ENCODE measurements at regions not wholly inside any gene's neighbourhood (a gene's known extent, or its start where the extent isn't known, plus 50 kb on each side); places are given as distances from the start of the nearest gene placed in this dataset.

GRCh38 chr5:149441986-149442385 is 62.9 kb upstream of the IL17B start:
- Histone ChIP-seq H3K27me3 (replicated peaks in 1 of 7) (no peaks in the 10 kb centered on the region), H3K27ac (peak overlapping the region in 1 of 8 donors; percentile 71), H3K4me1 (peaks cover 0 to 24% (median 15%) of the 10 kb centered on the region in 6 donors), H3K9me3 (peaks cover 0 to 5% (median 0%) of the 10 kb centered on the region in 8 donors), H3K36me3 (no peaks in the 10 kb centered on the region), H3K4me3 (no peak overlapping the region)
- whole genome bisulfite sequencing, 5 donors: 80 to 88% (median 82%) methylated on average over 14 to 15 of the region's 15 CpGs
- no peak for DNase-seq
- intact Hi-C loops (cut with DNase I; ENCODE audit: low total_unique reads): loop anchor here (5.0 kb wide), 1 partner anchor 120 kb away; no protein-coding TSS in a partner anchor
- no peak for TF ChIP-seq POLR2AphosphoS5 (IDR thresholded peaks at IDR 0.05)
- no peak for TF ChIP-seq POLR2A (IDR thresholded peaks at IDR 0.05)
- TF ChIP-seq, protein P1, sequence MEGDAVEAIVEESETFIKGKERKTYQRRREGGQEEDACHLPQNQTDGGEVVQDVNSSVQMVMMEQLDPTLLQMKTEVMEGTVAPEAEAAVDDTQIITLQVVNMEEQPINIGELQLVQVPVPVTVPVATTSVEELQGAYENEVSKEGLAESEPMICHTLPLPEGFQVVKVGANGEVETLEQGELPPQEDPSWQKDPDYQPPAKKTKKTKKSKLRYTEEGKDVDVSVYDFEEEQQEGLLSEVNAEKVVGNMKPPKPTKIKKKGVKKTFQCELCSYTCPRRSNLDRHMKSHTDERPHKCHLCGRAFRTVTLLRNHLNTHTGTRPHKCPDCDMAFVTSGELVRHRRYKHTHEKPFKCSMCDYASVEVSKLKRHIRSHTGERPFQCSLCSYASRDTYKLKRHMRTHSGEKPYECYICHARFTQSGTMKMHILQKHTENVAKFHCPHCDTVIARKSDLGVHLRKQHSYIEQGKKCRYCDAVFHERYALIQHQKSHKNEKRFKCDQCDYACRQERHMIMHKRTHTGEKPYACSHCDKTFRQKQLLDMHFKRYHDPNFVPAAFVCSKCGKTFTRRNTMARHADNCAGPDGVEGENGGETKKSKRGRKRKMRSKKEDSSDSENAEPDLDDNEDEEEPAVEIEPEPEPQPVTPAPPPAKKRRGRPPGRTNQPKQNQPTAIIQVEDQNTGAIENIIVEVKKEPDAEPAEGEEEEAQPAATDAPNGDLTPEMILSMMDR (IDR thresholded peaks at IDR 0.05 in 8 of 11, conservative IDR thresholded peaks at IDR 0.05 in 3 of 11): no peak

- DNase-seq: no peak
- no peak for TF ChIP-seq POLR2AphosphoS5 (IDR thresholded peaks at IDR 0.05)
- TF ChIP-seq POLR2A (IDR thresholded peaks at IDR 0.05): no peak
- TF ChIP-seq, protein P1 (IDR thresholded peaks at IDR 0.05 in 8 of 11, conservative IDR thresholded peaks at IDR 0.05 in 3 of 11): no peak
- Histone ChIP-seq H3K36me3 (no peaks in the 10 kb centered on the region), H3K27me3 (replicated peaks in 1 of 7) (no peaks in the 10 kb centered on the region), H3K4me3 (no peak overlapping the region), H3K4me1 (peaks cover 0 to 24% (median 15%) of the 10 kb centered on the region in 6 donors), H3K9me3 (peaks cover 0 to 5% (median 0%) of the 10 kb centered on the region in 8 donors), H3K27ac (no peak overlapping the region)
- intact Hi-C loops (cut with DNase I; ENCODE audit: low total_unique reads): loop anchor here (5.0 kb wide), 1 partner anchor 121 kb away; no protein-coding TSS in a partner anchor
- 87 to 94% (median 88%) methylated on average over 13 to 14 of the region's 14 CpGs for WGBS, 5 donors
Measured at GRCh38 chr5:149441194-149441753, 62.2 kb upstream of the IL17B start.

DNA sequence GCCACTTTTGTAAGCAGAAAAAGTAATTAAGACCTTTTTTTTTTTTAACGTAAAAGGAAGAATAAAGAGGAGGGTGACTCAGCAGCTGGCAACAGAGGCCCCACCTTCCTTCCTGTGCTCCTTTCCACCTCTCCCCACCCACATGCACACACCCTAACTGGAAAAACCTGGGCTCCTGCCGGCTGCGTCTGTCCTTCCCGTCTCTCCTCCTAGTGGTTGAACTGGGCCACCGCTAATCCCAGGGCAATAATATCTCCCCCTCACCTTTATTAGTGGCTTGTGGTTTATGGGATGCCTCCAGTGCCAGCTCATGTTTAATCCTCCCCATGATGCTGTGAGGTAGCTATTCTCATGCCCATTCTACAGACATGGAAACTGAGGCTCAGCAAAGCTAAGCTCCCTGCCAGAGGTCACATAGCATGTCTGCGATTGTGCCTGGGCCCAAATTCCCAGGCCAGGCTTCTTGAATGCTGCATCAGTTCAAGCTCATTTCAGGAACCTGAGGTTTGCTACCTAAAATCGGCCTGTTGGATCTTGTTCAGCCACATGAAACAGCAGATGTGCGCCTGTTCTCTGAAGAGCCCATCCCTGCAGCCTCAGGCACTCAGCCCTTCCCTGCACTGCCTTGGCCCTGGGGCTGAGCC is 60.9 kb upstream of the IL17B start:
- TF ChIP-seq POLR2AphosphoS5 (IDR thresholded peaks at IDR 0.05): no peak
- TF ChIP-seq, protein P1 (IDR thresholded peaks at IDR 0.05 in 8 of 11, conservative IDR thresholded peaks at IDR 0.05 in 3 of 11): peak in 4 of 11 experiments; percentile 13 to 34 (median 29)
- intact Hi-C loops (cut with DNase I; ENCODE audit: low total_unique reads): loop anchor here (5.0 kb wide), 1 partner anchor 122 kb away; no protein-coding TSS in a partner anchor
- 30 to 42% (median 38%) methylated on average over 8 of the region's 8 CpGs for WGBS, 5 donors
- DNase-seq: no peak
- H3K36me3 ChIP-seq: no peaks in the 10 kb centered on the region
- H3K27me3 ChIP-seq (replicated peaks in 1 of 7): no peaks in the 10 kb centered on the region
- H3K4me3 ChIP-seq: no peak overlapping the region
- H3K27ac ChIP-seq: peak overlapping the region in 1 of 8 donors; percentile 26
- H3K4me1 ChIP-seq: peaks cover 0 to 24% (median 15%) of the 10 kb centered on the region in 6 donors
- H3K9me3 ChIP-seq: peaks cover 0 to 5% (median 0%) of the 10 kb centered on the region in 8 donors

DNA sequence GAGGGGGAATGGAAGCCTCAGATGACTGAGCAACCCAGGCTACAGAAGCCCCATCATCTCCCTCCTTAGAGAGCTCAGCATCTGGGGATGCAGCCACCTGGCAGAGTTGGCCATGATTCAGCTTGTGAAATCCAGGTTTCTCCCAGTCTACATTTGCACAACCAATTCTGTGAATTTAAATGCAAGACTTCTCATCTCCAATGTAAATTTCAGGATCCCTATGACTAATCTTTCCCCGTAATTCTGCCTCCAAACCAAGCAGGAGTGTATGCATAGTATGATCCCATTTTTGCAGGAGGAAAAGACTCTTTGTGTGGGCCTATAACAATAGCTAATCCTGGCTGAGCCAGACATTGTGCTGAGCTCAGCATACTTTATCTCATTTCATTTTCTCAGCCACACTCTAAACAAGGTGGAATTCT is 59.6 kb upstream of the IL17B start:
- TF ChIP-seq, protein P1 (IDR thresholded peaks at IDR 0.05 in 8 of 11, conservative IDR thresholded peaks at IDR 0.05 in 3 of 11): no peak
- TF ChIP-seq POLR2A (IDR thresholded peaks at IDR 0.05) (no peak), POLR2AphosphoS5 (IDR thresholded peaks at IDR 0.05) (no peak)
- Histone ChIP-seq H3K27ac (no peak overlapping the region), H3K27me3 (replicated peaks in 1 of 7) (no peaks in the 10 kb centered on the region), H3K9me3 (peaks cover 0 to 2% (median 0%) of the 10 kb centered on the region in 8 donors), H3K4me1 (peaks cover 0 to 31% (median 17%) of the 10 kb centered on the region in 6 donors), H3K36me3 (no peaks in the 10 kb centered on the region), H3K4me3 (no peak overlapping the region)
- no peak for DNase-seq
- intact Hi-C loops (cut with DNase I; ENCODE audit: low total_unique reads): no loop called here
- 70 to 88% (median 80%) methylated on average over 1 of the region's 1 CpG for WGBS, 5 donors
